ENCODE measurements at regions not wholly inside any gene's neighbourhood (a gene's known extent, or its start where the extent isn't known, plus 50 kb on each side); places are given as distances from the start of the nearest gene placed in this dataset.

DNA sequence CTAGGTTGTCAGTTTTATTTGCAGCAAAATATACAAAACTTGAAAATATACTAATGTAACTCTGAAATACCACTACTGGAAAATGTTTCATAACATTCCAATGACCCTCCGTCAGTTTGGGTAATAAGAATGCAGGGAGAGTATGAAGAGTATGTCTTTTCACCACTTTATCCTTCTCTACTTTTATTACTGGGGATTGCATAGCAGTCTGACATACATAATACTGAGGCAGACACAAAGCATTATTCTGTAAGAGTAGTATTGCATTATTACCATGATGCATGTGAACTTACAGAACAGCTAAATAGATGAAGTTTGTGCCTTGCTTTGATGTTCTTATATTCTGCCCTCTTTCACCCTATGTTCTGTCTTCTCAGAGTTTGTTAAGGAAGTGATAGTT, 151.8 kb upstream of the TPK1 start:
- TF ChIP-seq PHF8 (IDR thresholded peaks at IDR 0.05; ENCODE audit: borderline replicate concordance, low read length) = no peak
- no peak for TF ChIP-seq EZH2 (IDR thresholded peaks at IDR 0.05; ENCODE audit: borderline replicate concordance, low read depth, low read length)
- no peak for TF ChIP-seq POLR2A (conservative IDR thresholded peaks at IDR 0.05)
- TF ChIP-seq HNRNPL (IDR thresholded peaks at IDR 0.05; ENCODE audit: low read depth, low read length) = no peak
- TF ChIP-seq MYC (IDR thresholded peaks at IDR 0.05; ENCODE audit: low read depth, low read length) = no peak
- TF ChIP-seq MYC (CRISPR knock-in tag; IDR thresholded peaks at IDR 0.05; ENCODE audit: borderline replicate concordance, low read depth) = no peak
- TF ChIP-seq, protein P1, sequence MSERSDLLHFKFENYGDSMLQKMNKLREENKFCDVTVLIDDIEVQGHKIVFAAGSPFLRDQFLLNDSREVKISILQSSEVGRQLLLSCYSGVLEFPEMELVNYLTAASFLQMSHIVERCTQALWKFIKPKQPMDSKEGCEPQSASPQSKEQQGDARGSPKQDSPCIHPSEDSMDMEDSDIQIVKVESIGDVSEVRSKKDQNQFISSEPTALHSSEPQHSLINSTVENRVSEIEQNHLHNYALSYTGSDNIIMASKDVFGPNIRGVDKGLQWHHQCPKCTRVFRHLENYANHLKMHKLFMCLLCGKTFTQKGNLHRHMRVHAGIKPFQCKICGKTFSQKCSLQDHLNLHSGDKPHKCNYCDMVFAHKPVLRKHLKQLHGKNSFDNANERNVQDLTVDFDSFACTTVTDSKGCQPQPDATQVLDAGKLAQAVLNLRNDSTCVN (CRISPR knock-in tag; IDR thresholded peaks at IDR 0.05) = no peak
- TF ChIP-seq, protein P2, sequence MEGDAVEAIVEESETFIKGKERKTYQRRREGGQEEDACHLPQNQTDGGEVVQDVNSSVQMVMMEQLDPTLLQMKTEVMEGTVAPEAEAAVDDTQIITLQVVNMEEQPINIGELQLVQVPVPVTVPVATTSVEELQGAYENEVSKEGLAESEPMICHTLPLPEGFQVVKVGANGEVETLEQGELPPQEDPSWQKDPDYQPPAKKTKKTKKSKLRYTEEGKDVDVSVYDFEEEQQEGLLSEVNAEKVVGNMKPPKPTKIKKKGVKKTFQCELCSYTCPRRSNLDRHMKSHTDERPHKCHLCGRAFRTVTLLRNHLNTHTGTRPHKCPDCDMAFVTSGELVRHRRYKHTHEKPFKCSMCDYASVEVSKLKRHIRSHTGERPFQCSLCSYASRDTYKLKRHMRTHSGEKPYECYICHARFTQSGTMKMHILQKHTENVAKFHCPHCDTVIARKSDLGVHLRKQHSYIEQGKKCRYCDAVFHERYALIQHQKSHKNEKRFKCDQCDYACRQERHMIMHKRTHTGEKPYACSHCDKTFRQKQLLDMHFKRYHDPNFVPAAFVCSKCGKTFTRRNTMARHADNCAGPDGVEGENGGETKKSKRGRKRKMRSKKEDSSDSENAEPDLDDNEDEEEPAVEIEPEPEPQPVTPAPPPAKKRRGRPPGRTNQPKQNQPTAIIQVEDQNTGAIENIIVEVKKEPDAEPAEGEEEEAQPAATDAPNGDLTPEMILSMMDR (IDR thresholded peaks at IDR 0.05 in 2 of 3, conservative IDR thresholded peaks at IDR 0.05 in 1 of 3; ENCODE audit: insufficient read depth in 2 of 3, low read depth in 1 of 3, low read length in 3 of 3) = no peak
- no peak for TF ChIP-seq CHD1 (IDR thresholded peaks at IDR 0.05; ENCODE audit: low read length)

All from K562 (cell line).